Mucosa of rectum (tissue), 2 donors: ENCODE measurements at regions not wholly inside any gene's neighbourhood (a gene's known extent, or its start where the extent isn't known, plus 50 kb on each side); places are given as distances from the start of the nearest gene placed in this dataset.
"Not testable (repeated sequence)": the region's sequence is repeated elsewhere in the genome, so short reads cannot be mapped to it uniquely, and the experiment has no call there.

ENCODE experiments used
- H3K27ac ChIP-seq, 2 donors: one replicate each; pipeline ENCODE4 v1.7.0; 2013; ENCODE audit warnings: inconsistent platforms in 2 of 2, low read depth in 2 of 2, low read length in 2 of 2
- H3K27me3 ChIP-seq, 2 donors: one replicate each; pipeline ENCODE4 v1.7.0; 2013; ENCODE audit warnings: low read length in 2 of 2; ENCODE audit not compliant: control insufficient read depth in 2 of 2, insufficient read depth in 2 of 2
- H3K36me3 ChIP-seq, 2 donors: one replicate each; pipeline ENCODE4 v1.7.0; 2013; ENCODE audit warnings: low read length in 2 of 2; ENCODE audit not compliant: control insufficient read depth in 2 of 2, insufficient read depth in 2 of 2
- H3K4me1 ChIP-seq, 2 donors: one replicate each; pipeline ENCODE4 v1.7.0; 2013; ENCODE audit warnings: low read length in 2 of 2, mild to moderate bottlenecking in 1 of 2; ENCODE audit not compliant: control insufficient read depth in 2 of 2, insufficient read depth in 2 of 2
- H3K4me3 ChIP-seq, 2 donors: one replicate each; pipeline ENCODE4 v1.7.0; 2013; ENCODE audit warnings: low read length in 2 of 2
- H3K9ac ChIP-seq, 2 donors: one replicate each; pipeline ENCODE4 v1.7.0; 2013; ENCODE audit warnings: low read length in 2 of 2, low read depth in 1 of 2, mild to moderate bottlenecking in 1 of 2
- H3K9me3 ChIP-seq, 2 donors: one replicate each; pipeline ENCODE4 v1.7.0; 2013; ENCODE audit warnings: low read length in 2 of 2; ENCODE audit not compliant: control insufficient read depth in 2 of 2
- donor health status: healthy.
- donor health status: Normal muscosa, but diverticular disease.

GRCh38 chr1:148679050-148679786, 69.4 kb upstream of the NUDT4B start:
- H3K4me1 ChIP-seq, H3K36me3 ChIP-seq, H3K27me3 ChIP-seq, H3K9me3 ChIP-seq: not testable (repeated sequence)
- H3K4me3 ChIP-seq = peak overlapping the region in 1 of 2 donors; percentile 58
- H3K27ac ChIP-seq = peak overlapping the region in 1 of 2 donors; percentile 42
- peak overlapping the region in 1 of 2 donors; percentile 51 for H3K9ac ChIP-seq

GRCh38 chr1:148679787-148680326, 68.7 kb upstream of the NUDT4B start:
- not testable (repeated sequence) for H3K36me3 ChIP-seq, H3K27ac ChIP-seq, H3K27me3 ChIP-seq, H3K9ac ChIP-seq, H3K9me3 ChIP-seq, H3K4me1 ChIP-seq
- H3K4me3 ChIP-seq = peak overlapping the region in 1 of 2 donors; percentile 58

GRCh38 chr1:148686735-148687134, 61.8 kb upstream of the NUDT4B start:
- H3K4me3 ChIP-seq, H3K27ac ChIP-seq, H3K9me3 ChIP-seq, H3K36me3 ChIP-seq, H3K27me3 ChIP-seq, H3K4me1 ChIP-seq, H3K9ac ChIP-seq: not testable (repeated sequence)

GRCh38 chr1:148687376-148687775, 61.2 kb upstream of the NUDT4B start:
- H3K9ac ChIP-seq, H3K27ac ChIP-seq, H3K4me1 ChIP-seq, H3K36me3 ChIP-seq, H3K27me3 ChIP-seq, H3K9me3 ChIP-seq, H3K4me3 ChIP-seq: not testable (repeated sequence)
